Activated CD8-positive, alpha-beta T cell treated with anti-CD3 and anti-CD28 coated beads for 36 hours (primary cell): ENCODE measurements at regions not wholly inside any gene's neighbourhood (a gene's known extent, or its start where the extent isn't known, plus 50 kb on each side); places are given as distances from the start of the nearest gene placed in this dataset.

Source experiments
- ATAC-seq: fragments of 200-7000 bp; cut with Tn5 transposase; one replicate; pipeline ENCODE4 v1.10.0; 2021; ENCODE audit warnings: mild to moderate bottlenecking, moderate library complexity
- CTCF ChIA-PET: fragments of 350-600 bp; sonication (Branson Sonifier 250); formaldehyde crosslinking; loops from one replicate; lab custom pipeline; 2021; ENCODE audit warnings: antibody characterized with exemption; lab: Charles Lee
- POLR2A ChIA-PET: fragments of 350-600 bp; sonication (Branson Sonifier 250); formaldehyde crosslinking; loops from one replicate; lab custom pipeline; 2021; ENCODE audit warnings: antibody characterized with exemption; lab: Charles Lee
- DNase-seq: peaks from one replicate; pipeline ENCODE4 v3.0.0-alpha.2; 2020
- H3K27ac Mint-ChIP-seq: one replicate; pipeline ENCODE4 v1.8.0; 2021; ENCODE audit warnings: mild to moderate bottlenecking, mixed read lengths
- H3K27me3 Mint-ChIP-seq: one replicate; pipeline ENCODE4 v1.8.0; 2021; ENCODE audit warnings: mixed read lengths
- H3K36me3 Mint-ChIP-seq: one replicate; pipeline ENCODE4 v1.8.0; 2021; ENCODE audit warnings: low read depth, mixed read lengths
- H3K4me1 Mint-ChIP-seq: one replicate; pipeline ENCODE4 v1.8.0; 2021; ENCODE audit warnings: low read depth, mixed read lengths
- H3K4me3 Mint-ChIP-seq: one replicate; pipeline ENCODE4 v1.8.0; 2021; ENCODE audit warnings: mild to moderate bottlenecking, moderate library complexity, mixed read lengths
- H3K9me3 Mint-ChIP-seq: one replicate; pipeline ENCODE4 v1.8.0; 2021; ENCODE audit warnings: mixed read lengths
- CTCF ChIP-seq: fragments of 200-600 bp; IDR thresholded peaks from one replicate; pipeline ENCODE4 v1.8.0; 2022; ENCODE audit warnings: antibody characterized with exemption, mild to moderate bottlenecking
- intact Hi-C: fragments of 100-400 bp; cut with micrococcal nuclease; formaldehyde crosslinking; loops from one replicate; pipeline ENCODE4 v1.10.0; 2022

DNA sequence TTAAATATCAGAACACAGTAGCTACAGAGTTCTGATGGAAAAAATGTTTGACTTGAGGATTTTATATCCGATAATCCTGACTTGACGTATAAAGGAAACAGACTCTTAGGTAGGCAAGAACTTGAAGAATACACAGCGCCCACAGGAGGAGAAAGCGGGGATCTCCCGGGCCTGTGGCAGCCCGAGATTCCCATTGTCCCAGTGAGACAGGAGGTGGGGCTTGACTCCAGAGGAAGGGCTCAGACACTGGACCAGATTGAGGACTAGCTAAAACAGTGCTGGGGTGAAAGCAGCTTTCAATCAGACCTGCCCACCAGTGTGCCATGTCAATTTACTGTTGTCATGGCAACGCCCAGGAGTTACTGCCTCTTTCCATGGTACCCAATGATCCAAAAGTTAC lies 51.1 kb upstream of the C14orf180 start:
- ChIA-PET CTCF (interaction anchor here (1.4 kb wide), 1 partner anchor 19 kb away, joined by 4 read pairs; no protein-coding TSS in a partner anchor), POLR2A (no interaction called here)
- no peak for ATAC-seq
- no peak for TF ChIP-seq CTCF
- intact Hi-C loops: no loop called here
- H3K9me3 Mint-ChIP-seq: peaks cover 22% of the 10 kb centered on the region
- peaks cover 8% of the 10 kb centered on the region for H3K27me3 Mint-ChIP-seq
- peaks cover 6% of the 10 kb centered on the region for H3K4me1 Mint-ChIP-seq
- H3K4me3 Mint-ChIP-seq: no peak overlapping the region
- no peak overlapping the region for H3K27ac Mint-ChIP-seq
- H3K36me3 Mint-ChIP-seq: no peaks in the 10 kb centered on the region
- DNase-seq: no peak
